Activated naive CD4-positive, alpha-beta T cell treated with anti-CD3 and anti-CD28 coated beads, Interleukin-2, amount 50 U/mL, for 72 hours (primary cell): ENCODE measurements at regions not wholly inside any gene's neighbourhood (a gene's known extent, or its start where the extent isn't known, plus 50 kb on each side); places are given as distances from the start of the nearest gene placed in this dataset.

Source experiments
- ATAC-seq, 2 donors: fragments of 150-1000 bp; cut with Tn5 transposase; 2 replicates each; pipeline ENCODE4 v1.10.0; 2021; ENCODE audit warnings: mild to moderate bottlenecking in 2 of 2, moderate library complexity in 2 of 2
- DNase-seq, 2 donors: peaks; one replicate each; pipeline ENCODE4 v3.0.0; 2021 to 2022; ENCODE audit warnings: low spot score in 2 of 2
- H3K27ac Mint-ChIP-seq, 2 donors: one replicate each; pipeline ENCODE4 v1.8.0; 2022; ENCODE audit warnings: mild to moderate bottlenecking in 2 of 2, mixed read lengths in 2 of 2
- H3K36me3 Mint-ChIP-seq, 2 donors: one replicate each; pipeline ENCODE4 v1.8.0; 2022; ENCODE audit warnings: mixed read lengths in 2 of 2
- H3K9me3 Mint-ChIP-seq, 2 donors: one replicate each; pipeline ENCODE4 v1.8.0; 2022; ENCODE audit warnings: mixed read lengths in 2 of 2

- Mint-ChIP-seq H3K36me3 (no peaks in the 10 kb centered on the region), H3K27ac (no peak overlapping the region), H3K9me3 (peaks cover 5 to 9% of the 10 kb centered on the region in 2 donors)
- DNase-seq (no peak), ATAC-seq (no peak)
Observed at GRCh38 chr5:35408146-35408545, 177.9 kb upstream of the PRLR start.

GRCh38 chr5:35407697-35408096, 177.4 kb upstream of the PRLR start:
- ATAC-seq, result no peak
- Mint-ChIP-seq H3K9me3 (peaks cover 3 to 8% of the 10 kb centered on the region in 2 donors), H3K27ac (no peak overlapping the region), H3K36me3 (no peaks in the 10 kb centered on the region)
- DNase-seq, result no peak

GRCh38 chr5:35405938-35406337, 175.7 kb upstream of the PRLR start:
- no peak for DNase-seq
- Mint-ChIP-seq H3K36me3 (no peaks in the 10 kb centered on the region), H3K27ac (no peak overlapping the region), H3K9me3 (peaks cover 0 to 4% of the 10 kb centered on the region in 2 donors)
- no peak for ATAC-seq

GRCh38 chr5:35404701-35405100, 174.4 kb upstream of the PRLR start:
- no peak for ATAC-seq

GRCh38 chr5:35393901-35394300, 163.6 kb upstream of the PRLR start:
- no peak overlapping the region for H3K27ac Mint-ChIP-seq
- DNase-seq, result no peak
- peaks cover 0 to 18% of the 10 kb centered on the region in 2 donors for H3K36me3 Mint-ChIP-seq
- no peak for ATAC-seq
- peaks cover 7 to 13% of the 10 kb centered on the region in 2 donors for H3K9me3 Mint-ChIP-seq

More at GRCh38 chr5:35404701-35405100, 174.4 kb upstream of the PRLR start:
- no peak overlapping the region for H3K27ac Mint-ChIP-seq
- H3K9me3 Mint-ChIP-seq, result peaks cover 0 to 4% of the 10 kb centered on the region in 2 donors
- DNase-seq, result no peak
- H3K36me3 Mint-ChIP-seq, result no peaks in the 10 kb centered on the region

GRCh38 chr5:35384658-35385057, 154.4 kb upstream of the PRLR start:
- H3K27ac Mint-ChIP-seq, result no peak overlapping the region
- peaks cover 0 to 3% of the 10 kb centered on the region in 2 donors for H3K9me3 Mint-ChIP-seq
- no peak for ATAC-seq
- H3K36me3 Mint-ChIP-seq, result no peaks in the 10 kb centered on the region
- no peak for DNase-seq

- no peak for ATAC-seq
- no peak for DNase-seq
- Mint-ChIP-seq H3K27ac (no peak overlapping the region), H3K9me3 (no peaks in the 10 kb centered on the region), H3K36me3 (no peaks in the 10 kb centered on the region)
Observed at GRCh38 chr5:35383041-35383440, 152.8 kb upstream of the PRLR start.

- ATAC-seq, result no peak
- DNase-seq, result no peak
- H3K27ac Mint-ChIP-seq, result no peak overlapping the region
- no peaks in the 10 kb centered on the region for H3K36me3 Mint-ChIP-seq
- no peaks in the 10 kb centered on the region for H3K9me3 Mint-ChIP-seq
Observed at GRCh38 chr5:35377653-35378052, 147.4 kb upstream of the PRLR start.

- no peak overlapping the region for H3K27ac Mint-ChIP-seq
- no peak for ATAC-seq
Observed at GRCh38 chr5:35374584-35374983, 144.3 kb upstream of the PRLR start.

GRCh38 chr5:35373249-35373648, 143.0 kb upstream of the PRLR start:
- no peaks in the 10 kb centered on the region for H3K9me3 Mint-ChIP-seq
- no peak overlapping the region for H3K27ac Mint-ChIP-seq
- ATAC-seq (no peak), DNase-seq (no peak)
- no peaks in the 10 kb centered on the region for H3K36me3 Mint-ChIP-seq

More at GRCh38 chr5:35374584-35374983, 144.3 kb upstream of the PRLR start:
- Mint-ChIP-seq H3K9me3 (no peaks in the 10 kb centered on the region), H3K36me3 (no peaks in the 10 kb centered on the region)
- DNase-seq, result no peak

- H3K9me3 Mint-ChIP-seq, result no peaks in the 10 kb centered on the region
- H3K36me3 Mint-ChIP-seq, result no peaks in the 10 kb centered on the region
- no peak for DNase-seq
- H3K27ac Mint-ChIP-seq, result no peak overlapping the region
- no peak for ATAC-seq
Observed at GRCh38 chr5:35372482-35372881, 142.2 kb upstream of the PRLR start.

GRCh38 chr5:35371951-35372426, 141.7 kb upstream of the PRLR start:
- H3K27ac Mint-ChIP-seq, result no peak overlapping the region
- no peaks in the 10 kb centered on the region for H3K9me3 Mint-ChIP-seq
- H3K36me3 Mint-ChIP-seq, result no peaks in the 10 kb centered on the region
- no peak for DNase-seq
- no peak for ATAC-seq

GRCh38 chr5:35370871-35371270, 140.6 kb upstream of the PRLR start:
- H3K36me3 Mint-ChIP-seq, result no peaks in the 10 kb centered on the region
- DNase-seq, result no peak
- no peak for ATAC-seq
- no peak overlapping the region for H3K27ac Mint-ChIP-seq
- no peaks in the 10 kb centered on the region for H3K9me3 Mint-ChIP-seq

- no peak for ATAC-seq
- H3K36me3 Mint-ChIP-seq, result no peaks in the 10 kb centered on the region
Observed at GRCh38 chr5:35369965-35370790, 139.9 kb upstream of the PRLR start.

GRCh38 chr5:35367526-35367925, 137.2 kb upstream of the PRLR start:
- no peaks in the 10 kb centered on the region for H3K36me3 Mint-ChIP-seq
- H3K27ac Mint-ChIP-seq, result no peak overlapping the region
- ATAC-seq, result no peak
- no peak for DNase-seq
- H3K9me3 Mint-ChIP-seq, result no peaks in the 10 kb centered on the region

More at GRCh38 chr5:35369965-35370790, 139.9 kb upstream of the PRLR start:
- Mint-ChIP-seq H3K9me3 (no peaks in the 10 kb centered on the region), H3K27ac (no peak overlapping the region)
- no peak for DNase-seq

- H3K27ac Mint-ChIP-seq, result no peak overlapping the region
- no peak for DNase-seq
- H3K9me3 Mint-ChIP-seq, result no peaks in the 10 kb centered on the region
- no peaks in the 10 kb centered on the region for H3K36me3 Mint-ChIP-seq
- ATAC-seq, result no peak
Observed at GRCh38 chr5:35365758-35366157, 135.5 kb upstream of the PRLR start.

- Mint-ChIP-seq H3K9me3 (no peaks in the 10 kb centered on the region), H3K36me3 (no peaks in the 10 kb centered on the region), H3K27ac (no peak overlapping the region)
- ATAC-seq, result no peak
- no peak for DNase-seq
Observed at GRCh38 chr5:35364350-35364749, 134.1 kb upstream of the PRLR start.

GRCh38 chr5:35363387-35363965, 133.2 kb upstream of the PRLR start:
- no peaks in the 10 kb centered on the region for H3K9me3 Mint-ChIP-seq
- no peak overlapping the region for H3K27ac Mint-ChIP-seq
- ATAC-seq (no peak), DNase-seq (no peak)
- H3K36me3 Mint-ChIP-seq, result no peaks in the 10 kb centered on the region
